Liver (tissue), 3 donors: ENCODE measurements at regions not wholly inside any gene's neighbourhood (a gene's known extent, or its start where the extent isn't known, plus 50 kb on each side); places are given as distances from the start of the nearest gene placed in this dataset.

Source experiments
- ATF3 ChIP-seq: IDR thresholded peaks from 2 replicates; pipeline ENCODE4 v1.6.1; 2016; ENCODE audit warnings: antibody characterized with exemption
- CTCF ChIP-seq: fragments of 150-350 bp; IDR thresholded peaks from 2 replicates; pipeline ENCODE4 v1.5.1; 2017; ENCODE audit warnings: improper control_type of control experiment, low read depth, low read length; ENCODE audit not compliant: missing input control
- FOXA1 ChIP-seq: IDR thresholded peaks from 2 replicates; pipeline ENCODE4 v1.6.1; 2016; ENCODE audit warnings: antibody characterized with exemption
- JUND ChIP-seq, 2 donors: IDR thresholded peaks; 2 replicates each; pipeline ENCODE4 v1.6.1; 2016; ENCODE audit warnings: antibody characterized with exemption in 2 of 2
- MAX ChIP-seq: IDR thresholded peaks from 2 replicates; pipeline ENCODE4 v1.6.1; 2016; ENCODE audit warnings: antibody characterized with exemption
- RAD21 ChIP-seq, 2 donors: IDR thresholded peaks; 2 replicates each; pipeline ENCODE4 v1.6.1; 2016; ENCODE audit warnings: antibody characterized with exemption in 2 of 2, mild to moderate bottlenecking in 2 of 2
- REST ChIP-seq: IDR thresholded peaks from 2 replicates; pipeline ENCODE4 v1.6.1; 2016; ENCODE audit warnings: antibody characterized with exemption, mild to moderate bottlenecking
- RXRA ChIP-seq, 2 donors: IDR thresholded peaks; 2 replicates each; pipeline ENCODE4 v1.6.1; 2017 to 2018; ENCODE audit warnings: antibody characterized with exemption in 2 of 2, mild to moderate bottlenecking in 1 of 2
- TAF1 ChIP-seq: conservative IDR thresholded peaks from 2 replicates; pipeline ENCODE4 v1.6.1; 2016; ENCODE audit warnings: antibody characterized with exemption, mild to moderate bottlenecking
- YY1 ChIP-seq: IDR thresholded peaks from 2 replicates; pipeline ENCODE4 v1.6.1; 2016; ENCODE audit warnings: antibody characterized with exemption, mild to moderate bottlenecking
- donor health status: healthy.
- donor health status: healthy.

- TF ChIP-seq CTCF (no peak), RAD21 (IDR thresholded peaks at IDR 0.05) (no peak), RXRA (IDR thresholded peaks at IDR 0.05) (no peak), TAF1 (no peak), JUND (IDR thresholded peaks at IDR 0.05) (no peak), MAX (no peak), YY1 (no peak), ATF3 (no peak), FOXA1 (no peak), REST (no peak)
Measured at GRCh38 chr13:72617951-72618350, 109.5 kb downstream of the MZT1 start.
